ENCODE measurements at regions not wholly inside any gene's neighbourhood (a gene's known extent, or its start where the extent isn't known, plus 50 kb on each side); places are given as distances from the start of the nearest gene placed in this dataset.

DNA sequence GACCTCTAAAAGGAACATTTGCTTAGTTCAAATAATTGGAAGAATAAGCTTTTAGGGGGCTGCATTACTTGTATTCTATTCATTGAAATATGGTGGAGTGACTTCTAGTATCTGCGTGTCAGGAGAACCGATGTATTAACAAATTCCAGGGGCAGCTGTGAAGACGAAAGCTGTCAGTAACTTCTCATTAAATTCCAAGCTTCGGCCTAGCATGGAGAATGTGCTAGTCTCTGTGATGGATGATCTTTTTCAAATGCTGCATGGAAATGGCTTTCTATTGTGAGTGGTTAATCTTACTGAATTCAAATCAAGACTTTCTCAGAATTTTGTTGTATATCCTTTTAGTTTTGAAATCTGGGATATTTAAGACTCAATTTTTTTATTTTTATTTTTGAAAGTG, 429.9 kb downstream of the ADGRL2 start:
- no peak overlapping the region for H3K4me3 ChIP-seq (ENCODE audit: low read length)

DNA sequence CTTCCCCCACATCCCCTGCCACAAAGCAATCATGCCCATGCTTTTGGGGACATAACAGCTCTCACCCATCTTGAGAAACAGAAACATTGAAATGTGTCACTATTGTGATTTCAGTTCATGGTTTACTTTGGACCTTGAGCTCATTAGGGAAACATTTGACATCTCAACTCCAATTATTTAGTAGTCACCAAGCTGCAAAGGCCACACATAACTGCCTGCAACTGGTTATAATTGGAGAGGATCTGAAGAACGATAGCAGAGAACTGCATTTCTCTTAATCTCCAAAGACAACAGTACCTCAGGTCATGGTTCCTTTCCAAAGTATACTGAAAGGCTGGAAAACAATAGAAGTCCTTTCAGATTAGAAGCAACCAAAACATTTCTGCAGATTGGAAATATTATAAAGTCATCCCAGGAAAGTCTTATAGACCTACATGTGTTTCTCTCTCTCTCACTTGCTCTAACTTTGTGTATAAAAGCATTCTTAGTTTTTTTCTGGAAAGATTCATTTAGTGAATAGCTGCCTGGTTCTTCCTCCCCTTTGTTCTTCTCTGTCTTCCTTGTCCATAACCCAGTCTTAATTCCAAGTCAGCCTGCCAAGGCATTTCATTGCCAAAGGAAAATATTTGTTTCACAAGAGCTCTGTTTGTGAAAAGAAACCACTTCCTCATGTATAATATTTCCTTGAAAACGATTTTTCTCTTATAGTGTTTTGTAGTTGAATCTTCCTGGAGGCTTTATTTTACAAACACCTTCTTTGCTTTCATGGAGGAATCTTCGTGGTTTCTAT, 426.8 kb downstream of the ADGRL2 start:
- Histone ChIP-seq H3K4me1 (ENCODE audit: insufficient read depth, low read length) (no peaks in the 10 kb centered on the region), H3K9ac (ENCODE audit: low read depth, low read length) (no peak overlapping the region), H3K4me3 (ENCODE audit: low read length) (no peak overlapping the region), H3K36me3 (ENCODE audit: insufficient read depth, low read depth, low read length) (no peaks in the 10 kb centered on the region), H3K27me3 (ENCODE audit: insufficient read depth, low read length) (no peaks in the 10 kb centered on the region), H3K9me3 (ENCODE audit: insufficient read depth, low read depth, low read length) (no peaks in the 10 kb centered on the region), H3K27ac (ENCODE audit: low read length) (no peak overlapping the region)

More for the DNA sequence above, 429.9 kb downstream of the ADGRL2 start:
- H3K4me1 ChIP-seq (ENCODE audit: insufficient read depth, low read length), result no peaks in the 10 kb centered on the region
- no peak overlapping the region for H3K9ac ChIP-seq (ENCODE audit: low read depth, low read length)
- H3K27ac ChIP-seq (ENCODE audit: low read length), result no peak overlapping the region
- H3K9me3 ChIP-seq (ENCODE audit: insufficient read depth, low read depth, low read length), result no peaks in the 10 kb centered on the region; the same call in 1 of the 2 replicates
- no peaks in the 10 kb centered on the region for H3K27me3 ChIP-seq (ENCODE audit: insufficient read depth, low read length)
- H3K36me3 ChIP-seq (ENCODE audit: insufficient read depth, low read depth, low read length), result no peaks in the 10 kb centered on the region

DNA sequence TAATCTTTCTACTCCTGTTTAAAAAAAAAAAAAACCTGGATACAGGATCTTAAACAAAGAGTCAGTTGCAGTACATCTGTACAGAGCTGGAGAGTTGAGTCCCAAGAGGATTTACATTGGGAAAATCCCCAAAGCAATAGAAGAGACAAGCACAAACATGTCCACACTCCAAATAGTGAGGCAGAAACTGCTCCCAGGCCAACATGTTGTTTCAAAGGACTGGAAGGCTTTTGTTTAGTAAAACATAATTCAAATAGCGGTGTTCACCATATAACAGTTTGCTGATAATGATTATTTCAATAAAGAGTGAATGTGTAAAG, 425.4 kb downstream of the ADGRL2 start:
- Histone ChIP-seq H3K4me3 (ENCODE audit: low read length) (no peak overlapping the region), H3K9me3 (ENCODE audit: insufficient read depth, low read depth, low read length) (no peaks in the 10 kb centered on the region), H3K9ac (ENCODE audit: low read depth, low read length) (no peak overlapping the region), H3K27ac (ENCODE audit: low read length) (no peak overlapping the region), H3K4me1 (ENCODE audit: insufficient read depth, low read length) (no peaks in the 10 kb centered on the region), H3K36me3 (ENCODE audit: insufficient read depth, low read depth, low read length) (no peaks in the 10 kb centered on the region), H3K27me3 (ENCODE audit: insufficient read depth, low read length) (no peaks in the 10 kb centered on the region)

DNA sequence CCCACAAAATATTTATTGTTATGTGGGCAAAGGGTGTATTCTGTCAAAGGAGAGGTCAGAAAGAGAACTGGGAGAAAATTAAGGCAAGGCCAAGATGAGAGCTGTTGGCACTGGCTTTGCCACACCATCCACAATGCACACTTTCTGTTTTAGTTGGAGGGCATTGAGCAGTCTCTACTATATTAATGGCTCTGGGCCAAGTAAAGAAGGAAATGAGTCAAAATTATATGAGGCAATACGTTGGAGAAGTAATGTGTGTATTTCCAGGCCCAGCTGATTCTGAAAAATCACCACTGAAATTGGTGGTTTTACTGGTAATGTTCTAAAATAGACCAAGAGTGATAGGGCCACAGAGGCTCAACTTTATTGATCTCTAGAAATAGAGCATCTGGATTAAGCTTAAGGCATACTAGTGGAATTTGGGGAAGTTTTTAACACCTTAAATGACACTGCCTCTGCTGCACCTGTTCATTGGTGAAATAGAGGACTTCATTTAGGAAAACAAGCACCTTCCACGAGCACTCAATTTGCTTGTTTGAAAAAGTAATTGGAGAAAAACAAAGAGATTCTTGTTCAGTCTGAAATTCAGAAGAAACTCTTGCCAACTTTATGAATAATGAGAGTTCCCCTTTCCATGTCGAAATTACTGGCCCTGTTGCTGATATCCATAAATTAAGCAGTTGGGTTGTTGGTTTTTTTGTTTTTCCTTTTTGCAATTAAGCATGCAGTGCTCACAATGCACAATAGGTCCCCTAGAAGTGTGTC, 424.9 kb downstream of the ADGRL2 start:
- no peaks in the 10 kb centered on the region for H3K27me3 ChIP-seq (ENCODE audit: insufficient read depth, low read length)
- no peak overlapping the region for H3K27ac ChIP-seq (ENCODE audit: low read length)
- no peak overlapping the region for H3K9ac ChIP-seq (ENCODE audit: low read depth, low read length)
- H3K4me3 ChIP-seq (ENCODE audit: low read length), result no peak overlapping the region
- H3K4me1 ChIP-seq (ENCODE audit: insufficient read depth, low read length), result no peaks in the 10 kb centered on the region
- no peaks in the 10 kb centered on the region for H3K9me3 ChIP-seq (ENCODE audit: insufficient read depth, low read depth, low read length)
- no peaks in the 10 kb centered on the region for H3K36me3 ChIP-seq (ENCODE audit: insufficient read depth, low read depth, low read length)

DNA sequence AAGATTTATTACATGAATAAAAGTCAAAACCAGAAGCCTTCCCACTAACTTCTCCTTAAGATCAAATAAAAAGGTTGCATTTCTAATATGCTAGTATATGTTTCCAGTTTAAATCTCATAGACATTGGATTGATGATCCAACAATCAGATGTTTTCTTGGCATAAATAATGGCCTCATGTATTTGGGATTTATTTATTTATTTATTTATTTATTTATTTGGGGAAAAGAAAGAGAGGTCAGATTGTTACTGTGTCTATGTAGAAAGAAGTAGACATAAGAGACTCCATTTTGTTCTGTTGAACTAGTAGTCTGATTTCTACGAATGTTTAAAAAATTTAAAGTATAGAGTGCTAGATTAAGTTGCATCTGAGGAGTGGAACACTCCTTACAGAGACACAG, 422.4 kb downstream of the ADGRL2 start:
- Histone ChIP-seq H3K27ac (ENCODE audit: low read length) (no peak overlapping the region), H3K27me3 (ENCODE audit: insufficient read depth, low read length) (no peaks in the 10 kb centered on the region), H3K4me1 (ENCODE audit: insufficient read depth, low read length) (no peaks in the 10 kb centered on the region), H3K9ac (ENCODE audit: low read depth, low read length) (no peak overlapping the region), H3K4me3 (ENCODE audit: low read length) (no peak overlapping the region), H3K9me3 (ENCODE audit: insufficient read depth, low read depth, low read length) (no peaks in the 10 kb centered on the region), H3K36me3 (ENCODE audit: insufficient read depth, low read depth, low read length) (no peaks in the 10 kb centered on the region)

DNA sequence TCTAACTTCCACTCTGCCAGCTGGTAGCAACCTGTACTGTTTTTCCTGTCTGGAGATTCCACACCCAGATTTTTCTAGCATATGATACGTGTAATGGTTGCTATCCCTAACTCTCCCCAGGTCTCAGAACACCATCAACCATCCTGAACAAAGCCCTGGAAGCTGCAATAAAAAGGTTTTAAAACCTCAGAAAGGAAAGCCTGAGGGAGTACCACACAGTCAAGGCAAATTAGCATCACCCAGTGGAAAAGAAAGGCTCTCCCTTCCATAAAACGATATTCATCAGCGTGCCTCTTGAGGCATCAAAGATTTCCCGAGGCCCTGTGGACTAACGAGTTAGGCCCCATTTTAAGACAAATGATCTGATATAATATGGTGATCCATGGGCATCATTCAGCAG, 421.0 kb downstream of the ADGRL2 start:
- H3K4me1 ChIP-seq (ENCODE audit: insufficient read depth, low read length), result no peaks in the 10 kb centered on the region
- no peak overlapping the region for H3K9ac ChIP-seq (ENCODE audit: low read depth, low read length)
- no peaks in the 10 kb centered on the region for H3K27me3 ChIP-seq (ENCODE audit: insufficient read depth, low read length)
- no peak overlapping the region for H3K27ac ChIP-seq (ENCODE audit: low read length)
- no peaks in the 10 kb centered on the region for H3K36me3 ChIP-seq (ENCODE audit: insufficient read depth, low read depth, low read length)
- H3K4me3 ChIP-seq (ENCODE audit: low read length), result no peak overlapping the region
- no peaks in the 10 kb centered on the region for H3K9me3 ChIP-seq (ENCODE audit: insufficient read depth, low read depth, low read length)

DNA sequence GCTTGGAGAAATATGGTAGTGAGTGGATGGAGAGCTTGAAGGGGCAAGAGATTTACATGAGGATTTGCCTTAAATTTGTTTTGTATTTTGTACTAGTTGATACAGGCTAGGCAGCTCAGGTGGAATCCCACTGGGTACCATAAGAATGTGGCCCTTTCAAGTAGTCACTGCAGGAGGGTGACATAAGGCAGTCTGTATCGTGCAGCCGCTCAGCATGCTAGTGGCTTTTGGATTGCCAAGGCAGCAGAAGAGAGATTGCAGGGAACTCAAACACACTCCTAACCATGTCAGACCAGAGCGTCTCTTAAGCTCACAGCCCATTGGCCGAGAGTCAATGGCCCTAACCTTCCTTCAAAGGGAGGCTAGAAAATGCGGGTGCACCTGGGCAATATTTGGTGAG, 420.0 kb downstream of the ADGRL2 start:
- Histone ChIP-seq H3K27me3 (ENCODE audit: insufficient read depth, low read length) (no peaks in the 10 kb centered on the region), H3K4me1 (ENCODE audit: insufficient read depth, low read length) (no peaks in the 10 kb centered on the region), H3K27ac (ENCODE audit: low read length) (no peak overlapping the region), H3K36me3 (ENCODE audit: insufficient read depth, low read depth, low read length) (no peaks in the 10 kb centered on the region), H3K9ac (ENCODE audit: low read depth, low read length) (no peak overlapping the region), H3K4me3 (ENCODE audit: low read length) (no peak overlapping the region), H3K9me3 (ENCODE audit: insufficient read depth, low read depth, low read length) (no peaks in the 10 kb centered on the region)

DNA sequence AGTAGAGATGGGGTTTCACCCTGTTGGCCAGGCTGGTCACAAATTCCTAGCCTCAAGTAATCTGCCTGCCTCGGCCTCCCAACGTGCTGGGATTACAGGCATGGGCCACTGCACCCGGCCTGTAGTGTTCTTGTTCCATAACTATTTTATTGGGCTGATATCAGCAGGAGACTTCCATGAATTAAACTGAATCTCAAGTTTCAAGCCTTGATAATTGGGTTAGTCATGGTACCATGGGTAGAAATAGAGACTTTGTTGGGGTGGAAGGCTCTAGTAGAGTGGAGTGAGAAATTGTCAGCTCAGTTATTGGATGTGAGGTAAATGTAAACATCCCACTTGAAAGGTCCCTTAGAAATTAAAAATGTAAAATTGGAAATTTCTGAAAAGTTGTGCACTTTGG, 419.1 kb downstream of the ADGRL2 start:
- Histone ChIP-seq H3K36me3 (ENCODE audit: insufficient read depth, low read depth, low read length) (no peaks in the 10 kb centered on the region), H3K27ac (ENCODE audit: low read length) (no peak overlapping the region), H3K9ac (ENCODE audit: low read depth, low read length) (no peak overlapping the region), H3K9me3 (ENCODE audit: insufficient read depth, low read depth, low read length) (no peaks in the 10 kb centered on the region), H3K4me1 (ENCODE audit: insufficient read depth, low read length) (no peaks in the 10 kb centered on the region), H3K27me3 (ENCODE audit: insufficient read depth, low read length) (no peaks in the 10 kb centered on the region), H3K4me3 (ENCODE audit: low read length) (no peak overlapping the region)

DNA sequence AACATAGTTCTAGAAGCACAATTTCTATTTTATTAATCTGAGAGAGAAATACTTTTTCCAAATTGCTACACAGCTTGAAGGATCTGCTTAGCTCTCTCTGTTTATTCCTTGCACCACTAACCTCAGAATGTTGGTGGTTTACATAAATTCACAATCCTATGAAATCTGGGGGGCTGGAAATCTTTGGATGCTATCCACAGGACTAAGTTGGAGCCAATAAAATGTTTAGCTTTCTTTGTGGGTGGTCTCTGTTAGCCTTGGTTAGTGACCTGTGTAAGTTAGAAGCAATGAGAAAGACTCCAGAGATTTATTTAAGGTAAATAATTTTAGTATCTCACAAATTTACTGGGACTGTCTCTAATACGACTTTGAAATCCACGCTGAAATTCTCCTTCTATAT, 418.1 kb downstream of the ADGRL2 start:
- Histone ChIP-seq H3K36me3 (ENCODE audit: insufficient read depth, low read depth, low read length) (no peaks in the 10 kb centered on the region), H3K27ac (ENCODE audit: low read length) (no peak overlapping the region), H3K4me3 (ENCODE audit: low read length) (no peak overlapping the region), H3K4me1 (ENCODE audit: insufficient read depth, low read length) (no peaks in the 10 kb centered on the region), H3K9ac (ENCODE audit: low read depth, low read length) (no peak overlapping the region), H3K9me3 (ENCODE audit: insufficient read depth, low read depth, low read length) (no peaks in the 10 kb centered on the region), H3K27me3 (ENCODE audit: insufficient read depth, low read length) (no peaks in the 10 kb centered on the region)

DNA sequence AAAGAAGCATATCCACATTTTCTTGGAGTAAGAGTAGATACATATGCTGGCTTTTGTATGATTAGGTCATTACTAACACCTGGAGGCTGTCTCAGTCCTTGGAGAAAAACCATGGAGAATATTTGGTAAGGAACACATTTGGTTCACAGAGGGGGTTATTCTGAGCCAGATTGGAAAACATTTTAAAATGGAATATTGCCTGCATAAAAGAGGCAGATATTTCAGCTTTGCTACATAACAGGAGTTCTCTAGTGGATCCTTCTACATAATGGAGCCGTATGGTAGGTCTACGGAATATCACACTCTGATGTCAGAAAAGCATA, 415.1 kb downstream of the ADGRL2 start:
- Histone ChIP-seq H3K4me3 (ENCODE audit: low read length) (no peak overlapping the region), H3K9ac (ENCODE audit: low read depth, low read length) (no peak overlapping the region), H3K4me1 (ENCODE audit: insufficient read depth, low read length) (no peaks in the 10 kb centered on the region), H3K9me3 (ENCODE audit: insufficient read depth, low read depth, low read length) (no peaks in the 10 kb centered on the region), H3K36me3 (ENCODE audit: insufficient read depth, low read depth, low read length) (no peaks in the 10 kb centered on the region), H3K27me3 (ENCODE audit: insufficient read depth, low read length) (no peaks in the 10 kb centered on the region), H3K27ac (ENCODE audit: low read length) (no peak overlapping the region)

DNA sequence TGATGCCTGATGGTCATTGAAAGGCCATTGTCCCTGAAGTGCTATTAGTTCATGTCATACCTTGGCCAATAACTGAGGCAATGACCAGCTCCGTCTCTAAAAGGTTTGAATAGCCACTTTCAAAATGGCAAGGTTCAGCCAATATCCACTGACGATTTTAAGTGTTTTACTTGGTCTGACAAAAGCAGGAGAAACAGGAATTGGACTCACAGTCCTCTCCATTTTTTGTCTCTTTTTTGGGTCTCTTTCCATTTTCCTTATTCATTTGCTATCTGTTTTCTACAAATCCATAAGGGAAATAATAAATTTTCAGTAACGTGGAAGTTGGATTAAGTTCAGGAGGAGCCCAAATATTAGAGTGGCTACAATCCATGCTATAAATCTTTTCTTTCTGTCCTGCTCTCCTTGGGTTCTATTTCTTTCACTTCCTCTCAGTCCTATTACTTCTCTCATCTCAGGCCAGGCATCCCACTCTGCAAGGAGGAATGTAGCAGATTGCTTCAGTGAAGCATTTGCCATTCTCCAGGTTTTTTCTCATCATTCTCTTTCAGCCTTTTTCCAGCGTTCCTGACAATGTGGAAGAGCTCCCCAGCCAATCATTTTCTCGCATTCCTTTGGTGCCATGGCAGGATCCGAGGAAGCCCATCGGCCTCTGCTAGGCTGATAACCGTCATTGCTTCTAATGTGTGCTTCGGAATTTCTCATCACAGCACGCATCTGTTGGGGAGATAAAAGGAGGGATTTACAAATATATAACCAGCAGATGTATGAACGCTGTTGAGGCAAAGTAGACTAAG, 414.5 kb downstream of the ADGRL2 start:
- no peaks in the 10 kb centered on the region for H3K36me3 ChIP-seq (ENCODE audit: insufficient read depth, low read depth, low read length)
- no peak overlapping the region for H3K4me3 ChIP-seq (ENCODE audit: low read length)
- H3K27ac ChIP-seq (ENCODE audit: low read length), result no peak overlapping the region
- H3K4me1 ChIP-seq (ENCODE audit: insufficient read depth, low read length), result no peaks in the 10 kb centered on the region
- no peaks in the 10 kb centered on the region for H3K27me3 ChIP-seq (ENCODE audit: insufficient read depth, low read length)
- no peak overlapping the region for H3K9ac ChIP-seq (ENCODE audit: low read depth, low read length)
- no peaks in the 10 kb centered on the region for H3K9me3 ChIP-seq (ENCODE audit: insufficient read depth, low read depth, low read length)

DNA sequence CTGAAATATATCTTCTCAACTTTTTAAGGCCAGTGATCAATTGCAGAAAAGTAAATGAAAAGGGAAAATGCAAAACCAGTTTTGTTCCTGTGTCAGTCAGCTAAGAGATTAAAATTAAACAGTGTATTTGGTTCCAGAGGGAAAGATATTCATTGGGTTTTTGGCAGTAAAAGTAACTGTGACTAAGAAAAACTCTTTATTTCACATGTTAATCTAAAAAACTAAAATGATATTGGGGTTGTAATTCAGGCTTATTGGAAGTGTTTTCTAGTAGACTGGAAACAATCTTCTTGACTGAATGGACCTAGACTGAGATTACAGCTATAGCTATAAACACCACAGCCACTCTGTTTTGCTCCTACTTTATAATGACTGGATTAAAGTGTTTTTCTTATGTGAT, 413.9 kb downstream of the ADGRL2 start:
- H3K36me3 ChIP-seq (ENCODE audit: insufficient read depth, low read depth, low read length), result no peaks in the 10 kb centered on the region

More for the DNA sequence above, 413.9 kb downstream of the ADGRL2 start:
- Histone ChIP-seq H3K27ac (ENCODE audit: low read length) (no peak overlapping the region), H3K4me3 (ENCODE audit: low read length) (no peak overlapping the region), H3K9ac (ENCODE audit: low read depth, low read length) (no peak overlapping the region), H3K9me3 (ENCODE audit: insufficient read depth, low read depth, low read length) (no peaks in the 10 kb centered on the region), H3K4me1 (ENCODE audit: insufficient read depth, low read length) (no peaks in the 10 kb centered on the region), H3K27me3 (ENCODE audit: insufficient read depth, low read length) (no peaks in the 10 kb centered on the region)
